Esophagus muscularis mucosa (tissue), 4 donors: ENCODE measurements at regions not wholly inside any gene's neighbourhood (a gene's known extent, or its start where the extent isn't known, plus 50 kb on each side); places are given as distances from the start of the nearest gene placed in this dataset.
"Not testable (repeated sequence)": the region's sequence is repeated elsewhere in the genome, so short reads cannot be mapped to it uniquely, and the experiment has no call there.

Experiments
- DNase-seq: peaks from one replicate; pipeline ENCODE4 v3.0.0-alpha.2; 2017; ENCODE audit errors: extremely low spot score
- H3K27ac ChIP-seq, 4 donors: fragments of 200-600 bp; sonication (generic); replicated peaks in 1 of 4; 1 replicate in 3 of 4; 2 replicates in 1 of 4; pipeline ENCODE4 v1.5.1; 2016 to 2019; ENCODE audit warnings: mild to moderate bottlenecking in 1 of 4
- H3K27me3 ChIP-seq, 4 donors: fragments of 200-600 bp; sonication (generic); one replicate each; pipeline versions ENCODE4 v1.5.1 to v1.6.0; 2016 to 2019
- H3K36me3 ChIP-seq, 4 donors: fragments of 200-600 bp; sonication (generic); one replicate each; pipeline ENCODE4 v1.5.1; 2016 to 2019
- H3K4me1 ChIP-seq, 4 donors: fragments of 200-600 bp; sonication (generic); one replicate each; pipeline ENCODE4 v1.5.1; 2016 to 2019
- H3K4me3 ChIP-seq, 4 donors: fragments of 200-600 bp; sonication (generic); 1 replicate in 2 of 4; 2 replicates in 2 of 4; pipeline ENCODE4 v1.5.1; 2016 to 2019; ENCODE audit warnings: mild to moderate bottlenecking in 4 of 4, moderate library complexity in 1 of 4
- H3K9me3 ChIP-seq, 4 donors: fragments of 200-600 bp; sonication (generic); 1 replicate in 3 of 4; 2 replicates in 1 of 4; pipeline ENCODE4 v1.5.1; 2016 to 2019
- EP300 ChIP-seq: sonication (generic); formaldehyde crosslinking; IDR thresholded peaks from one replicate; pipeline ENCODE4 v1.6.1; 2017; ENCODE audit warnings: antibody characterized with exemption
- POLR2A ChIP-seq: fragments of 450-650 bp; IDR thresholded peaks from one replicate; pipeline ENCODE4 v1.6.1; 2017; ENCODE audit warnings: antibody characterized with exemption, moderate library complexity, mild to moderate bottlenecking, low read depth
- POLR2AphosphoS5 ChIP-seq, 2 donors: sonication (generic); formaldehyde crosslinking; IDR thresholded peaks; one replicate each; pipeline ENCODE4 v1.6.1; 2017; ENCODE audit warnings: antibody characterized with exemption in 2 of 2
- WGBS: methylation state at CpG from one replicate; pipeline ENCODE4 v1.1.5; 2018; 5-methylcytosine and 5-hydroxymethylcytosine counted together
- intact Hi-C: fragments of 100-400 bp; cut with DNase I; formaldehyde crosslinking; loops from one replicate; pipeline ENCODE4 v1.15.1; 2023
- TF ChIP-seq, protein P1 (sequence below), 3 experiments: fragments of 200-600 bp in 2 of 3; fragments of 450-650 bp in 1 of 3; sonication (generic) in 2 of 3; IDR thresholded peaks; one replicate each; pipeline ENCODE4 v1.5.1; 2017 to 2019; ENCODE audit warnings: antibody characterized with exemption in 3 of 3, mild to moderate bottlenecking in 2 of 3, moderate library complexity in 1 of 3

- no peaks in the 10 kb centered on the region for H3K4me1 ChIP-seq
- no peak overlapping the region for H3K4me3 ChIP-seq
- H3K36me3 ChIP-seq = no peaks in the 10 kb centered on the region
- intact Hi-C loops = no loop called here
- TF ChIP-seq, protein P1, sequence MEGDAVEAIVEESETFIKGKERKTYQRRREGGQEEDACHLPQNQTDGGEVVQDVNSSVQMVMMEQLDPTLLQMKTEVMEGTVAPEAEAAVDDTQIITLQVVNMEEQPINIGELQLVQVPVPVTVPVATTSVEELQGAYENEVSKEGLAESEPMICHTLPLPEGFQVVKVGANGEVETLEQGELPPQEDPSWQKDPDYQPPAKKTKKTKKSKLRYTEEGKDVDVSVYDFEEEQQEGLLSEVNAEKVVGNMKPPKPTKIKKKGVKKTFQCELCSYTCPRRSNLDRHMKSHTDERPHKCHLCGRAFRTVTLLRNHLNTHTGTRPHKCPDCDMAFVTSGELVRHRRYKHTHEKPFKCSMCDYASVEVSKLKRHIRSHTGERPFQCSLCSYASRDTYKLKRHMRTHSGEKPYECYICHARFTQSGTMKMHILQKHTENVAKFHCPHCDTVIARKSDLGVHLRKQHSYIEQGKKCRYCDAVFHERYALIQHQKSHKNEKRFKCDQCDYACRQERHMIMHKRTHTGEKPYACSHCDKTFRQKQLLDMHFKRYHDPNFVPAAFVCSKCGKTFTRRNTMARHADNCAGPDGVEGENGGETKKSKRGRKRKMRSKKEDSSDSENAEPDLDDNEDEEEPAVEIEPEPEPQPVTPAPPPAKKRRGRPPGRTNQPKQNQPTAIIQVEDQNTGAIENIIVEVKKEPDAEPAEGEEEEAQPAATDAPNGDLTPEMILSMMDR (IDR thresholded peaks at IDR 0.05) = no peak
- TF ChIP-seq POLR2A = no peak
- H3K27ac ChIP-seq = no peak overlapping the region
- DNase-seq = peak; percentile 83
- H3K27me3 ChIP-seq = peaks cover 0 to 8% (median 0%) of the 10 kb centered on the region in 4 donors
- H3K9me3 ChIP-seq = peaks cover 0 to 10% (median 0%) of the 10 kb centered on the region in 4 donors
Measured at GRCh38 chr18:47654988-47655387, 275.5 kb downstream of the SMAD2 start.

DNA sequence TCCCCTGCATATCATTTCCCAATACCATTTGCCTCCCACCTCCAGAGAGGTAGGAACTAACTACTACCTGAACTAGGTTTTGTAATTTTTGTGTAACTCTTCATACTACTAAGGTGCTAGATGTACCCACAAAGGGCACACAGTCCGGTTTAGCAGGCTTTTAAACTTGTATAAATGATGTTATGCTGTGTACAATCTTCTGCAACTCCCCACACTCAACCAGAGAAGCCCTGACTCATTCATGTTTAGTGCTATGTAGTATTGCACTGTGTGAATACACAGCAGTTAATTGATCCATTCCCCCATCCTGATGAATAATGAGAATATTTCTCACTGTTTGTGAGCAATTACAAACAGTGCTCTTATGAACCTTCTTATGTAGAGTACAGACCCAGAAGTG is 285.6 kb downstream of the SMAD2 start:
- TF ChIP-seq, protein P1 (IDR thresholded peaks at IDR 0.05) = no peak
- TF ChIP-seq POLR2A = no peak
- no peak for TF ChIP-seq EP300
- no peak for TF ChIP-seq POLR2AphosphoS5 (IDR thresholded peaks at IDR 0.05)
- peak; percentile 70 for DNase-seq
- Histone ChIP-seq H3K9me3 (peaks cover 0 to 5% (median 0%) of the 10 kb centered on the region in 4 donors), H3K4me3 (no peak overlapping the region), H3K4me1 (no peaks in the 10 kb centered on the region), H3K27me3 (no peaks in the 10 kb centered on the region), H3K36me3 (no peaks in the 10 kb centered on the region), H3K27ac (no peak overlapping the region)
- intact Hi-C loops = no loop called here
- 62% methylated on average over 1 of the region's 1 CpG for WGBS

- H3K27me3 ChIP-seq, H3K4me1 ChIP-seq, DNase-seq, intact Hi-C loops, H3K27ac ChIP-seq, H3K36me3 ChIP-seq, H3K9me3 ChIP-seq, H3K4me3 ChIP-seq: not testable (repeated sequence)
- 73% methylated on average over 3 of the region's 10 CpGs for WGBS
Measured at GRCh38 chr18:47637551-47637950, 292.9 kb downstream of the SMAD2 start.

DNA sequence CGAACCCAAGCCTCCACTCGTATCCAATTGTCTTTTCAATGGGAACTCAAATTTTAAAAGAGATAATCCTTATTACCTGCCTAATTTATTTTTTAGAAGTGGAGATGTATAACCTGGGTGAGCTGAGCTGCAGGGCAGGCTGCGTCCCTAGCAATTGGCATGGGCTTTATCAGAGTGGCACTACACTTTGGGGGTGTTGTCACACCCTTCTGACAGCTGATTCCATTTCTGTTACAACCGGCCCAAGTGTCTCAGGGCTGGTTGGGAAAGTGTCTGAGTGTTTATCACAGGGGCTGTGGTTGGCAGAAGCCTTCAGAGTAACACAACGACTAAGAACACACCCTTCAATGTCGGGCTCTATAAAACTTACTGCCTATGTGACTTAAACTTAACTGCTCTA is 295.0 kb downstream of the SMAD2 start:
- DNase-seq = peak; percentile 60
- 90% methylated on average over 6 of the region's 6 CpGs for WGBS
- Histone ChIP-seq H3K36me3 (no peaks in the 10 kb centered on the region), H3K4me3 (no peak overlapping the region), H3K27me3 (no peaks in the 10 kb centered on the region), H3K4me1 (no peaks in the 10 kb centered on the region), H3K9me3 (no peaks in the 10 kb centered on the region), H3K27ac (no peak overlapping the region)
- TF ChIP-seq POLR2AphosphoS5 (IDR thresholded peaks at IDR 0.05) = no peak
- TF ChIP-seq POLR2A = no peak
- no peak for TF ChIP-seq EP300
- TF ChIP-seq, protein P1 (IDR thresholded peaks at IDR 0.05) = no peak
- intact Hi-C loops = no loop called here

GRCh38 chr18:47632970-47633635 is 297.4 kb downstream of the SMAD2 start:
- TF ChIP-seq, protein P1 (IDR thresholded peaks at IDR 0.05) = no peak
- TF ChIP-seq EP300 (no peak), POLR2AphosphoS5 (IDR thresholded peaks at IDR 0.05) (no peak), POLR2A (no peak)
- no peaks in the 10 kb centered on the region for H3K36me3 ChIP-seq
- 34% methylated on average over 2 of the region's 2 CpGs for WGBS
- H3K4me1 ChIP-seq = no peaks in the 10 kb centered on the region
- peaks cover 0 to 3% (median 0%) of the 10 kb centered on the region in 4 donors for H3K27me3 ChIP-seq
- H3K9me3 ChIP-seq = no peaks in the 10 kb centered on the region
- H3K27ac ChIP-seq = no peak overlapping the region
- no peak overlapping the region for H3K4me3 ChIP-seq
- intact Hi-C loops = no loop called here
- peak; percentile 34 for DNase-seq
